HK-2 (cell line): ENCODE measurements at regions not wholly inside any gene's neighbourhood (a gene's known extent, or its start where the extent isn't known, plus 50 kb on each side); places are given as distances from the start of the nearest gene placed in this dataset.

Source experiments
- DNase-seq: peaks from one replicate; pipeline ENCODE4 v3.0.0-alpha.2; 2018; ENCODE audit not compliant: unreplicated experiment

GRCh38 chr2:234641086-234641485 is 144.2 kb upstream of the ARL4C start:
- no peak for DNase-seq

- DNase-seq = no peak
These were observed 143.8 kb upstream of the ARL4C start for GRCh38 chr2:234640657-234641056.

GRCh38 chr2:234638966-234639365 is 142.1 kb upstream of the ARL4C start:
- no peak for DNase-seq

GRCh38 chr2:234635284-234635683 is 138.4 kb upstream of the ARL4C start:
- DNase-seq = no peak

- DNase-seq = no peak
These were observed 136.8 kb upstream of the ARL4C start for GRCh38 chr2:234633581-234634230.

- no peak for DNase-seq
These were observed 135.9 kb upstream of the ARL4C start for GRCh38 chr2:234632527-234633391.

- no peak for DNase-seq
These were observed 135.0 kb upstream of the ARL4C start for GRCh38 chr2:234631646-234632514.

GRCh38 chr2:234630801-234631261 is 133.9 kb upstream of the ARL4C start:
- DNase-seq = no peak

- DNase-seq = no peak
These were observed 132.7 kb upstream of the ARL4C start for GRCh38 chr2:234629596-234629995.

GRCh38 chr2:234628953-234629352 is 132.1 kb upstream of the ARL4C start:
- DNase-seq = no peak

GRCh38 chr2:234627308-234627707 is 130.4 kb upstream of the ARL4C start:
- no peak for DNase-seq

GRCh38 chr2:234626566-234627130 is 129.8 kb upstream of the ARL4C start:
- no peak for DNase-seq

GRCh38 chr2:234625626-234626250 is 128.9 kb upstream of the ARL4C start:
- DNase-seq = no peak

GRCh38 chr2:234623521-234623991 is 126.7 kb upstream of the ARL4C start:
- DNase-seq = no peak

GRCh38 chr2:234621120-234621519 is 124.2 kb upstream of the ARL4C start:
- no peak for DNase-seq

GRCh38 chr2:234620018-234620417 is 123.1 kb upstream of the ARL4C start:
- DNase-seq = no peak

GRCh38 chr2:234615643-234616356 is 118.9 kb upstream of the ARL4C start:
- DNase-seq = no peak

GRCh38 chr2:234611209-234611608 is 114.3 kb upstream of the ARL4C start:
- no peak for DNase-seq

GRCh38 chr2:234608946-234609345 is 112.1 kb upstream of the ARL4C start:
- DNase-seq = no peak

GRCh38 chr2:234607691-234608090 is 110.8 kb upstream of the ARL4C start:
- DNase-seq = no peak

GRCh38 chr2:234606896-234607295 is 110.0 kb upstream of the ARL4C start:
- peak; percentile 3 for DNase-seq
